Body of pancreas (tissue), 4 donors: ENCODE measurements at regions not wholly inside any gene's neighbourhood (a gene's known extent, or its start where the extent isn't known, plus 50 kb on each side); places are given as distances from the start of the nearest gene placed in this dataset.

Experiments
- POLR2A ChIP-seq, 3 donors: fragments of 450-650 bp; IDR thresholded peaks; one replicate each; pipeline ENCODE4 v1.6.1; 2016; ENCODE audit warnings: antibody characterized with exemption in 3 of 3, mild to moderate bottlenecking in 2 of 3
- TF ChIP-seq, protein P1 (sequence below), 7 experiments: fragments of 450-650 bp in 4 of 7; fragments of 200-600 bp in 3 of 7; sonication (generic) in 3 of 7; IDR thresholded peaks; one replicate each; pipeline ENCODE4 v1.5.1; 2016 to 2019; ENCODE audit warnings: antibody characterized with exemption in 7 of 7

DNA sequence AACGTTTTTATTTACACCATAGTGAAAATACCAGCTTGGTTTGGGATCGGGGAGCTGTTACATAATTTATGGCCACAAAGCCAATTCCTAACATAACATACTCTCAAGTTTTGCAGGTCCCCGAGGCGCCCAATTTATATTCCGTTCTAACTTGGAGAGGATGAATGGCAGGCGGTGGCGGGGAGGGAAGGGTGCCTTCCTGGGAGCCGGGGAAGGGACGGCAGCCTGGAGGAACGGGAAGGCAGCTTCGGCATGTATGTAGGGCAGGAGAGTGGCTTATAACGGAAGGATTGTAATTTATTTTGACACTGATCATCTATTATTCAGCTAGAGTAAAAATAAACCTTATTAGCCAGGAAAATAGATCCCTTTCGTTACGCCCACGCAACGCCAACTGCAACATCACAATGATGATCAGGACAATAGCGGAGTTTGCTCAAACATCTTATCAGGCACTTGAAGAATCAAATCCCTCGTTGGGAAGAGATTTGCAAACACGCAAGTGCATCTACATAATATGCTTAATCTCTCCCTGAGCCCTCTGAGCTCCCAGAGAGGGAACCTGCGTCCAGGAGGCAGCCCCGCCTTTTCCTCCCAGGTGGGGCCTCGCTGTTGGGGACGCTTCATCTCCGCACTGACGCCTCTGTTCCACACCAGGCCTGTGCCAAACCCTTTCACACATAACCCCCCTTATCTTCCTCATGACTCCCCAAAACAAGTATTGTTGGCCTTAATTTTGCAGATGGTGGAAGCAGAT lies 93.7 kb upstream of the C1orf174 start:
- no peak for TF ChIP-seq POLR2A (IDR thresholded peaks at IDR 0.05)
- TF ChIP-seq, protein P1, sequence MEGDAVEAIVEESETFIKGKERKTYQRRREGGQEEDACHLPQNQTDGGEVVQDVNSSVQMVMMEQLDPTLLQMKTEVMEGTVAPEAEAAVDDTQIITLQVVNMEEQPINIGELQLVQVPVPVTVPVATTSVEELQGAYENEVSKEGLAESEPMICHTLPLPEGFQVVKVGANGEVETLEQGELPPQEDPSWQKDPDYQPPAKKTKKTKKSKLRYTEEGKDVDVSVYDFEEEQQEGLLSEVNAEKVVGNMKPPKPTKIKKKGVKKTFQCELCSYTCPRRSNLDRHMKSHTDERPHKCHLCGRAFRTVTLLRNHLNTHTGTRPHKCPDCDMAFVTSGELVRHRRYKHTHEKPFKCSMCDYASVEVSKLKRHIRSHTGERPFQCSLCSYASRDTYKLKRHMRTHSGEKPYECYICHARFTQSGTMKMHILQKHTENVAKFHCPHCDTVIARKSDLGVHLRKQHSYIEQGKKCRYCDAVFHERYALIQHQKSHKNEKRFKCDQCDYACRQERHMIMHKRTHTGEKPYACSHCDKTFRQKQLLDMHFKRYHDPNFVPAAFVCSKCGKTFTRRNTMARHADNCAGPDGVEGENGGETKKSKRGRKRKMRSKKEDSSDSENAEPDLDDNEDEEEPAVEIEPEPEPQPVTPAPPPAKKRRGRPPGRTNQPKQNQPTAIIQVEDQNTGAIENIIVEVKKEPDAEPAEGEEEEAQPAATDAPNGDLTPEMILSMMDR (IDR thresholded peaks at IDR 0.05), result no peak
